ENCODE measurements at regions not wholly inside any gene's neighbourhood (a gene's known extent, or its start where the extent isn't known, plus 50 kb on each side); places are given as distances from the start of the nearest gene placed in this dataset.
"Not testable (repeated sequence)": the region's sequence is repeated elsewhere in the genome, so short reads cannot be mapped to it uniquely, and the experiment has no call there.

- 94 to 100% methylated on average over 2 of the region's 2 CpGs for WGBS, 2 experiments (ENCODE audit: insufficient coverage in 1 of 2, insufficient read length in 1 of 2)
- Mint-ChIP-seq H3K4me1 (peaks cover 3% of the 10 kb centered on the region), H3K27ac (no peak overlapping the region), H3K27me3 (ENCODE audit: insufficient read depth) (no peaks in the 10 kb centered on the region), H3K36me3 (ENCODE audit: low read depth) (no peaks in the 10 kb centered on the region), H3K4me3 (no peak overlapping the region), H3K9me3 (no peaks in the 10 kb centered on the region)
- TF ChIP-seq, protein P1, sequence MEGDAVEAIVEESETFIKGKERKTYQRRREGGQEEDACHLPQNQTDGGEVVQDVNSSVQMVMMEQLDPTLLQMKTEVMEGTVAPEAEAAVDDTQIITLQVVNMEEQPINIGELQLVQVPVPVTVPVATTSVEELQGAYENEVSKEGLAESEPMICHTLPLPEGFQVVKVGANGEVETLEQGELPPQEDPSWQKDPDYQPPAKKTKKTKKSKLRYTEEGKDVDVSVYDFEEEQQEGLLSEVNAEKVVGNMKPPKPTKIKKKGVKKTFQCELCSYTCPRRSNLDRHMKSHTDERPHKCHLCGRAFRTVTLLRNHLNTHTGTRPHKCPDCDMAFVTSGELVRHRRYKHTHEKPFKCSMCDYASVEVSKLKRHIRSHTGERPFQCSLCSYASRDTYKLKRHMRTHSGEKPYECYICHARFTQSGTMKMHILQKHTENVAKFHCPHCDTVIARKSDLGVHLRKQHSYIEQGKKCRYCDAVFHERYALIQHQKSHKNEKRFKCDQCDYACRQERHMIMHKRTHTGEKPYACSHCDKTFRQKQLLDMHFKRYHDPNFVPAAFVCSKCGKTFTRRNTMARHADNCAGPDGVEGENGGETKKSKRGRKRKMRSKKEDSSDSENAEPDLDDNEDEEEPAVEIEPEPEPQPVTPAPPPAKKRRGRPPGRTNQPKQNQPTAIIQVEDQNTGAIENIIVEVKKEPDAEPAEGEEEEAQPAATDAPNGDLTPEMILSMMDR (conservative IDR thresholded peaks at IDR 0.05), result no peak
- Histone ChIP-seq H3K27me3 (ENCODE audit: control insufficient read depth, insufficient read depth, low read length, poor library complexity, severe bottlenecking) (no peaks in the 10 kb centered on the region), H3K4me1 (ENCODE audit: control insufficient read depth, insufficient read depth, low read length) (no peaks in the 10 kb centered on the region), H3K9me3 (ENCODE audit: control insufficient read depth, low read length) (no peaks in the 10 kb centered on the region), H3K36me3 (ENCODE audit: control insufficient read depth, insufficient read depth, low read length) (no peaks in the 10 kb centered on the region), H3K27ac (ENCODE audit: low read depth, low read length) (no peak overlapping the region), H3K9ac (ENCODE audit: extremely low read depth, low read length, poor library complexity, severe bottlenecking) (no peak overlapping the region), H3K4me3 (ENCODE audit: low read length) (no peak overlapping the region)
- DNase-seq, result no peak
Observed at GRCh38 chr12:28096649-28097048, 93.6 kb upstream of the CCDC91 start.

DNA sequence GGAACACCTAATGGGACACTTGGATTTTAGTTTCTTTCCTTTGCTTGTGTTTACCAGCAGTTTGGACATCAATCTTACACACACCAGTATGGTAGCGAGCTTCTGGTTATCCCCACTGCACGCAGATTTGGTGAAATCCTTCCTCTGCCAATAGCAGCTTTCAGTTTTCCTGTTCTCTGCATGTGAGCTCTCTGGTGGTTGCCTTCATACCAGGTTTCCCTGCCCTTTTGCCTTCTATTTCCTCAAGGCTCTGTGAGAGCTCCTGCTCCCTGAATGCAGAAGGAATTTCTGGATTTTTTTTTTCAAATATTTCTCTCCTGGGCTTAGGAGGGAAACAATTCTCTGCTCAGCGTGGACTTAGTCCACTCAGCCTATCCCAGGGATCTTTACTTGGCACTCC is 93.0 kb upstream of the CCDC91 start:
- Mint-ChIP-seq H3K4me3 (no peak overlapping the region), H3K27me3 (ENCODE audit: insufficient read depth) (no peaks in the 10 kb centered on the region), H3K4me1 (peaks cover 3% of the 10 kb centered on the region), H3K36me3 (ENCODE audit: low read depth) (no peaks in the 10 kb centered on the region), H3K9me3 (no peaks in the 10 kb centered on the region), H3K27ac (no peak overlapping the region)
- Histone ChIP-seq H3K27ac (ENCODE audit: low read depth, low read length) (no peak overlapping the region), H3K9me3 (ENCODE audit: control insufficient read depth, low read length) (no peaks in the 10 kb centered on the region), H3K36me3 (ENCODE audit: control insufficient read depth, insufficient read depth, low read length) (no peaks in the 10 kb centered on the region), H3K9ac (ENCODE audit: extremely low read depth, low read length, poor library complexity, severe bottlenecking) (no peak overlapping the region), H3K4me3 (ENCODE audit: low read length) (no peak overlapping the region), H3K4me1 (ENCODE audit: control insufficient read depth, insufficient read depth, low read length) (no peaks in the 10 kb centered on the region), H3K27me3 (ENCODE audit: control insufficient read depth, insufficient read depth, low read length, poor library complexity, severe bottlenecking) (no peaks in the 10 kb centered on the region)
- 89 to 97% methylated on average over 3 of the region's 3 CpGs for WGBS, 2 experiments (ENCODE audit: insufficient coverage in 1 of 2, insufficient read length in 1 of 2)
- TF ChIP-seq, protein P1 (conservative IDR thresholded peaks at IDR 0.05), result no peak
- DNase-seq, result no peak

- H3K9me3 ChIP-seq (ENCODE audit: control insufficient read depth, low read length); H3K4me1 Mint-ChIP-seq; H3K27ac ChIP-seq (ENCODE audit: low read depth, low read length); H3K9ac ChIP-seq (ENCODE audit: extremely low read depth, low read length, poor library complexity, severe bottlenecking); H3K27me3 Mint-ChIP-seq (ENCODE audit: insufficient read depth); H3K27me3 ChIP-seq (ENCODE audit: control insufficient read depth, insufficient read depth, low read length, poor library complexity, severe bottlenecking); H3K27ac Mint-ChIP-seq; H3K36me3 ChIP-seq (ENCODE audit: control insufficient read depth, insufficient read depth, low read length); H3K9me3 Mint-ChIP-seq; H3K4me3 ChIP-seq (ENCODE audit: low read length); H3K4me3 Mint-ChIP-seq; H3K36me3 Mint-ChIP-seq (ENCODE audit: low read depth); H3K4me1 ChIP-seq (ENCODE audit: control insufficient read depth, insufficient read depth, low read length); DNase-seq: not testable (repeated sequence)
- WGBS, 2 experiments (ENCODE audit: insufficient coverage in 1 of 2, insufficient read length in 1 of 2), result 100% methylated on average over 2 of the region's 2 CpGs; no CpG with 5 or more reads in 1 of the 2 experiments
- TF ChIP-seq, protein P1 (conservative IDR thresholded peaks at IDR 0.05), result peak; percentile 53
Observed at GRCh38 chr12:28099245-28099644, 91.0 kb upstream of the CCDC91 start.
